HG03521 (cell line): ENCODE measurements at regions not wholly inside any gene's neighbourhood (a gene's known extent, or its start where the extent isn't known, plus 50 kb on each side); places are given as distances from the start of the nearest gene placed in this dataset.
A peak's percentile ranks its signal among the peaks of the same experiment; 100 is the strongest.
"Not testable (repeated sequence)": the region's sequence is repeated elsewhere in the genome, so short reads cannot be mapped to it uniquely, and the experiment has no call there.

Source experiments
- ATAC-seq: cut with Tn5 transposase; IDR thresholded peaks from one replicate; pipeline ENCODE4 v1.9.1; 2021; ENCODE audit warnings: mild to moderate bottlenecking, moderate library complexity; ENCODE audit not compliant: unreplicated experiment

DNA sequence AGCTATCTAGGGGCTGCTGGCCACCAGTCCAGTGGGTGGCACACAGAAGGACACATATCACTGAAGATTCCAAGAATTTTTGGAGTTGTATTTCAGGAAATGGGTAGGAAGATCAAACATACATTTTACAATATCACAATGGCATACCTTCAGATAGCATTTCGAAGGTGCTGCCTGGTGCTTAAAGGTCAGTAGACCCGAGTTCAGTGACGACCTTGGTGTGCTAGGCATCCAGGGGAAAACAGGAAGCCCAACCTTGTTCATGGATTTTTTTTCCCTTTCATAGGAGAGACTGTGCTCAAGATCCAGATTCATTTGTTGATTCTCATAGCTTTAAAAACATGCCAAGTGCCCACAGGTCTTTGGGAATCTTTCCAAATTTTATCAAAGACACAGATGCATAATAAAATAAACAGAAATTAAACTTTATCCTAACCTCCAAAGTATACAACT, 51.0 kb upstream of the RCBTB2 start:
- ATAC-seq: no peak

DNA sequence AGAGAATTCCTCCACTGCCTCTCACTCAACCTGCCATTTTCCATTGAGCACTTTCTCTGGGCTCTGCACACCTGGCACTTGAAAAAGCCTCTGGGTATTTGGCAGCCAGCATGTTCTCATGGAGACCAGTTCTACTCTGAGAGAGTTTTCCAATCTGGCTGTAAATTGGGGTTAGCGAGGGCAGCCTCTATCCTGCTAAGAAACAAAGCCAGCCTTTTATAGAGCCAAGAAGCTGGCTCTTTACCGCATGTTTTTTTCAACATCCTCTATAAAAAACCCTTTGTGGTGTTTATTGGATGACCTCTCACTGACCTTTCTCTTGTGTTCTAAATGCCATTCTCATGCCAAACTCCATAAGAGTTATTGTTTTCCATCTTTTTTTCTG, 52.6 kb upstream of the RCBTB2 start:
- ATAC-seq: no peak

DNA sequence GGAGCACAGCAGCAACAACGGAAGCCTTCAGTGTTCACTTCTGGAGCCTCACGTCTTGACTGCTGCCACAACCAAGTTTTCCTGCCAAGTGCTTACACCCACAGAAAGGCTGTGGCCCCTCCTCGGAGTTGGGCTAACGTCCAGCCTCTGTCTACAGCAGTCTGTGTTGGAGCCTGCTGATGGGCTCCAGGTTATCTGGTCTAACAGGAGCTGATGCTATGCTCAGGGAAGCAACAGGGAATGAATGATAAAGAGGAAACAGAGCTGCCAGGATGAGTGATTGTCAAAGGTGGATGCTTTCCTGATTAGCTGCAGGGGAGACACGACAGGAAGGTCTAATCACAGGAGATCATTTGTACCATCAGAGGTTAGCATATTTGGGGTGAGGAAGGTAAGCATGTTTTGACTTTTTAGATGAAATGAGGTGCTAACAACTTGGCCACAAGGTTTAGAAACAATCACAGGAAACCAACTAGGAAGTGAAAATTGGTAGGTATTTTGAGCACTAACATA, 53.8 kb upstream of the RCBTB2 start:
- no peak for ATAC-seq

DNA sequence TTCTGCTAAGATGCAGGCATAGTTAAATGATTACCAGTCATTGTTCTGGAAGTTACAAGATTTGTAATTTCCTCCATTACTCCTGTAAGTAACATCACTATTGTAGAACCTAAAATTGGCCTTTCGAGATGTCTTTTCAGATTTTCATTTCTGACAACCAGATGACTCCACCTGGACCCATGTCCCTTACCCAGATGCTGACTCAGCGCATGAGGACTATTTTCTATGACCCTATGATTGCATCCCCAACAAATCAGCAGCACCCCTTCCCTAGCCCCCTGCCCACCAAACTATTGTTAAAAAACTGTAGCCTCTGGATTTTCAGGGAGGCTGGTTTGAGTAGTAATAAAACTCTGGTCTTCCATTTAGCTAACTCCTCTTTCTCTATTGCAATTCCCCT, 55.2 kb upstream of the RCBTB2 start:
- no peak for ATAC-seq

DNA sequence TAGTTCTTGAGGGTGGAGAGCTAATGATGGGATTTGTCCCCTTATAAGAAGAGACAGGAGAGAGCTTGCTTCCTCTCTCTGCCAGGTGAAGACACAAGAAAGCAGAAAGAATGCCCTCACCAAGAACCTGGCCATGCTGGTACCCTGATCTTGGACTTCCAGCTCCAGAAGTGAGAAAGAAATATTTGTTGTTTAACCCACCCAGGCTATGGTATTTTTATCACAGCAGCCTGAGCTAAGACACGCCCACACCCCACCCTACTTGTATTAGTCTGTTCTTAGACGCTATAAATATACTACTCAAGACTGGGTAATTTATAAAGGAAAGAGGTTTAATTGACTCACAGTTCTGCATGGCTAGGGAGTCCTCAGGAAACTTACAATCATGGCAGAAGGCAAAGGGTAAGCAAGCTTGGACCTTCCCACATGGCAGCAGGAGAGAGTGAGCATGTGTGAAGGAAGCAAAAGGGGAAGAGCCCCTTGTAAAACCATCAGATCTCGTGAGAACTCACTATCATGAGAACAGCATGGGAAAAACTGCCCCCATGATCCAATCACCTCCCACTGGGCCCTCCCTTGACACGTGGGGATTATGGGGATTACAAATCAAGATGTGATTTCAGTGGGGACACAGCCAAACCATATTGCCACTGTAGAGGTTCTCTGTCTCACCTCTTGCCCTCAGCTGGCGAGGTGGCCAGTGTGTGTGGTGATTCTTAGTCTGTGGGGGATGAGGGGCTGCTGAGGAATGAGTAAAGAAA, 57.4 kb upstream of the RCBTB2 start:
- ATAC-seq: no peak

DNA sequence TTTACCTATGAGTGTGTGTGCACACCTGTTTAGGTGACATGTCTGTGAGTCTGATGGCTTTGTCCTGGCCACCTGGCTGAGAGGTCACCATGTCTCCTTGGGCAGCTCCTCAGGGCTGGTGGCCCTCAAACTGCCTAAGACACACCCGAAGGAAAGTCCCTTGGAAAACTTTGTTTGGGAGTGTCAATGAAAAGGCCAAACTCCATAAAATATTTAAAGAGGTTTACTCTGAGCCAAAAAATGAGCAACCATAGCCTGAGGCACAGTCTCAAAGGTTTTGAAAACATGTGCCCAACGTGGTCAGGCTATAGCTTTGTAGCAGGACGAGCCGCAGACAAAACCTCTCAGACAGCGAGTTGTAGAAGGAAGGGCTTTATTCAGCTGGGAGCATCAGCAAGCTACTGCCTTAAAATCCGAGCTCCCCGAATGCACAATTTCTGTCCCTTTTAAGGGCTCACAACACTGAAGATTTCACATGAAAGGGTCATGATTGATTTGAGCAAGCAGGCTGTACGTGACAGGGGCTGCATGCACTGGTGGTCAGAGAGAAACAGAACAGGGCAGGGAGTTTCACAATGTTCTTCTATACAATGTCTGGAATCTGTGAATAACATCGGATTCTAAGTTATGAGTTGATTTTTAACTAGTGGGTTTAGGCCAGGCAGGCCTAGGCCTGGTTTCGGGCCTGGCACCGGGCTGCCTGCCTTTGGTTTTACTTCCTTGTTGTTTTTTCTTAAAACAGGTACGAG, 58.4 kb upstream of the RCBTB2 start:
- ATAC-seq: not testable (repeated sequence)

DNA sequence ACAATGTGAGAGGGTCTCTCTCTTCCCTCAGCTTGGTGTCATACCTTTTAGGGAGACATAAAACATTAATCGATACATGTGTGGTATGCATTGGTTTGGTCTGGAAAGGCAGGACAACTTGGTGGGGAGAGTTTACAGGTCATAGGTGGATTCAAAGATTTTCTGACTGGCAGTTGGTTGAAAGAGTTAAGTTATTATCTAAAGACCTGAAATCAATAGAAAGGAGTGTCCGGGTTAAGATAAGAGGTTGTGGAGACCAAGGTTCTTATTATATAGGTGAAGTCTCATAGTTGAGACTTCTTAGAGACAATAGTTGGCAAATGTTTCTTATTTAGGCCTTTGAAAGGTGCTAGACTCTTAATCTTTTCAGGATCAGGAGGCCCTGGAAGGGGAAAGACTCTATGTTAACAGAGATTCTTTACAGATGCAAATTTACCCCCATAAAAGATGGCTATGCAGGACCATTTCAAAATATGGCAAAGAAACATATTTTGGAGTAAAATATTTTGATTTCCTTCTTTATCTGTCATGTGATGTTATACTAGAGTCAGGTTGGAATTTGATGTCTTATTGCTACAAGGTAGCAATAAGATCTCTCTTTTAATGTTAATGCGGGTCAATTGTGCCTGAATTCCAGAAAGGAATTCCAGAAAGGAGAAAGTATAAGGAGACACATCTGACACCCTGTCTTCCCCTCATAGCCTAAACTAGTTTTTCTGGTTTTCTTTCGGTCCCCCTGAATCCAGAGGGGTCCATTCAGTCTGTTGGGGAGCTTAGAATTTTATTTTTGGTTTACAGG, 59.2 kb upstream of the RCBTB2 start:
- no peak for ATAC-seq

DNA sequence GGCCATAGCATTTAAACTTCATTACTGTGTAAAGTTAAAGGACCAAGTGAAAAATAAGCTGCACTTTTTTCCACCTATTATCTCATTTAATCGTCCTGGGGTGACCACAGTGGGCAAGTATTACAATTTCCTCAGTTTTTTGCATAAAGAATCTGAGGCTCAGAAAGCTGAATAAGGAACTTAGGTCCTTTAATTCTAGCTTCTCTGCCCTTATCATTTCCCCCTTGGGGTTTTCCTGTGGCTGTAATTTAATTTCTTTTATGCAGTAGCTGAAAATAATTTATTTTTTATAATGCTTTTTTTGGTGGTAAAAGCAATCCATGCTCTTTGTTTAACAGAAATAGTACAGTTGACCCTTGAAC, 59.8 kb upstream of the RCBTB2 start:
- no peak for ATAC-seq

DNA sequence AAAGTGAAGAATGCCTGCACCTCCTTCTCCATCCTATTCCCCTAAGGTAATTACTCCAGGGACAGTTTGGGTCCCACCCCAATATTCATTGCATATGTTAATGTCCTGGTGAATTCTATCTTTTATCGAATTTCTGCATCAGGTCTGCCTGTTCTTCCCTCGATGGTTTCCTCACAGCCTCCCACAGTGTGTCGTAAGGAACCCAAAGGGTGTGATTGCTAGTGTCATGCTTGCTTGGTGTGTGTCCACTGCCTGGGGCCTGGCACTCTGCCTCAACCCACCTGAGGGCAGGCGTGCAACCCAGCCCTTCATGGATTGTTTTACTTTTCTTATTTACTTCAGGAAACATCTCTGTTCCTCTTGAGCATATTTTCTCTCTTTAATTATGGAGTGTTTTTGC, 60.2 kb upstream of the CYSLTR2 start:
- no peak for ATAC-seq

DNA sequence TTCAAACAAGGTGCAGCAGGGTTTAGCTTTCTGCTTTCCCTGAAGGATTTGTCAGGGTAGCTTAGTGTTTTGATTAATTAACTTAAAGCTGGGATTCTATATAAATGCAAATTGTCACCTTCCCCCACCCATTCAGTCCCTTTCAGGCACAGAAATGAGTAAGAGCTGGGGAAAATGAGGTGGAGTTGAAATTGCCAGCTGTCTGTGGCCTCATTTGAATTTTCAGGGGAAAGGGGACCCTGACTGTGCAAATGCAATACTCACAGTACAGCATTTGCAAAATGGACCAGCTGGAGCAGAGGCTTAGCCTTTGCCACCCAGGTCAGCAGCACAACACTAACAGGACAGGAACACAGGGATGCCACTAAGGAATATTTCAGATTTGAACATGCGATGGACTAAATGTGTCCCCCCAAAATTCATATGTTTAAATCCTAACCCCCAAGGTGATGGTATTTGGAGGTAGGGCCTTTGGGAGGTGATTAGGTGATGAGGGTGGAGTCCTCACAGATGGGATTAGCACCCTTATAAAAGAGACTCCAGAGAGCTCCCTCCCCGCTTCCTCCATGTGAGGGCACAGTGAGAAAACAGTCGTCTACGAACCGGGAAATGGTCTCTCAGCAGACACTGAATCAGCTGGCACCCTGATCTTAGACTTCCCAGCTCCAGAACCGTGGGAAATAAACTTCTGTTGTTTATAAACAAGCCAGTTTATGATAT, 59.5 kb upstream of the CYSLTR2 start:
- ATAC-seq: no peak

DNA sequence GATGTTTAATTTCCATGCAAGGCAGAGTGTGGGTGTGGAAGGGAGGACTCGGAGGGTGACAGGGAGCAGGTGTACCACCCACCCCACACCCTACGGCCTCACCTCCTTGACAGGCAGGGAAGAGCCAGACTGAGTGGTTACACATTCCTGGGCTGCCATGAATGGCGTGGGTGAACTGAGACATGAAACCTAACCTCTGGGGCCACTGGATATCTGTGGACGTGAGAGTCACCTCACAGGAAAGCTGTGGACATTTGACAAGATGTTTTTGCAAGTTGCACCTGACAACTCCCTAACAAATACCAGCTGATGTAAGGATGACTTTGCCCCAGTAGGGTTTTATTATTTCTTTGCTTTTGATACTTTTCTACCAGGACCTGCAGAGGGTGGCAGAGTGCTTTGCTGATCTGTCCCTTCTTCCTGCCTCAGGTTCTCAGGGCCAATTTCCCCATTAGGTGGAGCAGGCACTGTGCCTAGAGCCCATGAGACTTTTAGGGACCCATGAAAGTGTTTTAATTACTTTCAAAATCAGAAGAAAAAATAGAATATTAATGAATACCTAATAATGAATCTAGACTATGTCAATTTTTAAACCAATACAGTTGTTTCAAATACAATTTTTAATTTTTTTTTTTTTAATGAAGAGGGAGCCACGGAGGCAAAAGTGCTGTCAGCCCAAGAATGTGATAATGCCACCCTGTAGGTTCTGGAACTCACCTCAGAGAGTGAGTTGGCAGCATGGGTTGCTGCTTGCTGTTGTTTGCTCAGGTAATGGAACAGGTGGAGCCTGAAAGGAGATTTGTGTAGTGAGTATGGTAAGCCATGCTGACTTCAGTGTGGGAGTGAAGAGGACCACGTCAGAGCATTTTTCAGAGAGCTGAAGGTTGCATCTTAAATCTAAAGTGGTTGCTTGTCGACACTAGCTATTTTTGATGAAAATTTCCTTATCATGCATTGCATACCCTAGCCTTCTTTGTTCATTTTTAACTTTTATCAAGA, 58.0 kb upstream of the CYSLTR2 start:
- ATAC-seq: peak; percentile 63

DNA sequence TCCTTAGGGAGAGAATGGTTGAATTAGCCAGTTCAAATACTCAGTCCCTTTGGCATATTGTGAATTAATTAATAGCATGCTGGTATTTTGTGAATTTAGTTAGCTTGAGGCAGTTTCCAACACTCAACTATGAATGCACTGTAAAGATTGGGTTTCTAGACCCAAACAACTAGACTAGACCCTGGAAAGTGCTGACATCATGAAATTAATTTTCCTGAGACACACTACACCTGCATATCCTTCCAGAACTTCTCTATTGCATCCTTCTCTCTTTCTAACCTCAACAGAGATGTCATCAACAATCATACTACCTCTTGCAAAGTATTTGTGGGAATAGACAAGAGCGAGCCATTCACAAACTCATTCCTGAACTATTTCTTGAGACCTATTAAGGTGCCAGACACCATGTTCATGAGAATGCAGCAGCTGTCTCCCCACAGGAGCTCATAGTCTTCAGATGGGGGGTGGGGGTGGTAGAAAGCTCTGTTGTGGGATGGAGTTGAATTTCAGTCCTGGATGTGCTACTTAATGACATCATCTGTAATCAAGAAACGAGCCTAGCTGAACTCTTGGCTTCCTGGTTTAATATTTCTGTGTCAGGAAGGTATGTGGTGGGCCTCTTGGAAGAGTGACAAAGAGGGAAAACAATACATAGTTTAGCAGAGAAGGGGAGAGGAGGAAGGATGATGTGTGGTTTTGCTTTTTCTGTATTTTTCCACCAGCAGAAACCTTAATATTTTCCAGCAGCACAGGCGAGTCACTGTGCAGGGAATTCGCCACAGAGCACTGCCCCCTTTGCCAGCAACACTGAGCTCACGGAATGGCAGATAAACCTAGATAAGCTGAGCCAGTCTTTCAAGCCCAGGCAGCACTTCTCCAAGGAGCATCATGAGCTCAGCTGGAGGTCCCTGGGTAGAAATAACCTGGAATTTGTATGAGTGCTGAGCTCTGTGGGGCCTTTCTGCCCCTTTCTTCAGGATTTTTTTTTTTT, 53.1 kb upstream of the CYSLTR2 start:
- ATAC-seq: no peak

DNA sequence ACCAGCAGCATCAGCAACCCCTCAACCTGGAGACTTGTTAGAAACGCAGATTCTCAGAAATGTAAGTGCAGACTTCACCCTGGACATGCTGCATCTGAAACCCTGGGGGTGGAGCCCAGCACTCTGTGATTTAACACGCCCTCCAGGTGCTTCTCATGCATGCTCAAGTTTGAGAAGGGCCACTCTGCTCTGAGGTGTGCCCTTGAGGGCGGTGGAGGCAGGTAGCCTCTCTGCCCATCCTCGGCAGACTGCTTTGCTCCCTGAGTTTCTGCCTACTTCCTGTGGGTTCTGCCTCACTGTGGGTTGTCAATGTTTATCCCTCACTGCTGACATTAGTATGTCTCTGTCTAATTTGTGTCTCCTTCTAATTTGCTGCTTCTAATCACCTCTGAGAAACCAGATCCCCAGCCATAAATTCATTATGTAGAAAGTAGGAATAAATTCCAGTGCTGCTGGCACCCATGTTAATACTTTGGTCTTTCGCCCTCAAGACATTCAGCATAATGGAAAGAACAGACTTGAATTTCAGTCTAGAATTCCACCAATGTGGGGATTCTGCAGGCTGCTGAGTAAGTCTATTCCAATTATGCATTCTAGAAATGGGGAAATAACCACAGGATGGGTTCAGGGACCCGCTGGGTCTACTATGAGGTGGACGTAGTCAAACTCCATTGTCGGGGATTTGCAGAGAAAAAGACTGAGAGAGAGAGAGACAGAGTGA, 51.3 kb upstream of the CYSLTR2 start:
- ATAC-seq: no peak

DNA sequence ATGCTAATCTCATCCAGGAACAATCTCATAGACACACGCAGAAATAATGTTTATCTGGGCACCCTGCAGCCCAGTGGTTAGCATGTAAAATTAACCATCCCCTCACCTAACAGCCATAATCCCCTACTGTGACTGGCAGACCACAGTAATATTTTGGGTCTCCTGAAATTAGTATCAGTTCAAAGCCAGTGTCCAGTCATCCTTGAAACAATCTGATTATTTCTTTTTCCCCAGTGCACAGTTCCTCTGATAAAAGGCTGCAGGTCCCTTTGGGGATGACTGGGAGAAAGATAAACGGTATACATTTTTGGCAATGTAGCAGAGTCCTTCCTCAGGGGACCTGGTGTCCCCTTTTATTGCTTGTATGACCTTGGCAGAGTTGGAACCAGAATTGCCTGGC, 50.4 kb upstream of the CYSLTR2 start:
- ATAC-seq: no peak
